Cardiac muscle cell (in vitro differentiated cells and primary cell): ENCODE measurements at regions not wholly inside any gene's neighbourhood (a gene's known extent, or its start where the extent isn't known, plus 50 kb on each side); places are given as distances from the start of the nearest gene placed in this dataset.
"Not testable (repeated sequence)": the region's sequence is repeated elsewhere in the genome, so short reads cannot be mapped to it uniquely, and the experiment has no call there.

Experiments
- DNase-seq, 2 donors: peaks; one replicate each; pipeline versions ENCODE4 v3.0.0 to v3.0.0-alpha.2; 2010 to 2017; ENCODE audit warnings: low read depth in 1 of 2, low spot score in 1 of 2
- H3K27ac ChIP-seq: fragments of 200-600 bp; sonication (generic); 2 replicates; pipeline ENCODE4 v1.5.1; 2016
- H3K27me3 ChIP-seq: fragments of 200-600 bp; sonication (generic); 2 replicates; pipeline ENCODE4 v1.6.0; 2016; ENCODE audit warnings: control low read depth
- H3K36me3 ChIP-seq: fragments of 200-600 bp; sonication (generic); 2 replicates; pipeline ENCODE4 v1.5.1; 2016; ENCODE audit warnings: control low read depth
- H3K4me1 ChIP-seq: fragments of 200-600 bp; sonication (generic); 2 replicates; pipeline ENCODE4 v1.8.1; 2017; ENCODE audit warnings: low read depth, mild to moderate bottlenecking, mixed run types
- H3K4me3 ChIP-seq: fragments of 200-600 bp; sonication (generic); 2 replicates; pipeline ENCODE4 v1.5.1; 2016; ENCODE audit warnings: mild to moderate bottlenecking
- H3K9me3 ChIP-seq: fragments of 200-600 bp; sonication (generic); 2 replicates; pipeline ENCODE4 v1.5.1; 2017; ENCODE audit warnings: low read depth, mild to moderate bottlenecking, control low read depth
- TF ChIP-seq, protein P1 (sequence below): IDR thresholded peaks from 2 replicates; pipeline ENCODE4 v1.5.1; 2012; ENCODE audit warnings: low read depth, mild to moderate bottlenecking, low read length

GRCh38 chr3:74137790-74138189 lies 476.7 kb downstream of the CNTN3 start:
- Histone ChIP-seq H3K4me3 (no peak overlapping the region), H3K9me3 (no peaks in the 10 kb centered on the region), H3K27me3 (no peaks in the 10 kb centered on the region), H3K4me1 (no peaks in the 10 kb centered on the region), H3K27ac (no peak overlapping the region), H3K36me3 (no peaks in the 10 kb centered on the region)
- DNase-seq = no peak
- TF ChIP-seq, protein P1, sequence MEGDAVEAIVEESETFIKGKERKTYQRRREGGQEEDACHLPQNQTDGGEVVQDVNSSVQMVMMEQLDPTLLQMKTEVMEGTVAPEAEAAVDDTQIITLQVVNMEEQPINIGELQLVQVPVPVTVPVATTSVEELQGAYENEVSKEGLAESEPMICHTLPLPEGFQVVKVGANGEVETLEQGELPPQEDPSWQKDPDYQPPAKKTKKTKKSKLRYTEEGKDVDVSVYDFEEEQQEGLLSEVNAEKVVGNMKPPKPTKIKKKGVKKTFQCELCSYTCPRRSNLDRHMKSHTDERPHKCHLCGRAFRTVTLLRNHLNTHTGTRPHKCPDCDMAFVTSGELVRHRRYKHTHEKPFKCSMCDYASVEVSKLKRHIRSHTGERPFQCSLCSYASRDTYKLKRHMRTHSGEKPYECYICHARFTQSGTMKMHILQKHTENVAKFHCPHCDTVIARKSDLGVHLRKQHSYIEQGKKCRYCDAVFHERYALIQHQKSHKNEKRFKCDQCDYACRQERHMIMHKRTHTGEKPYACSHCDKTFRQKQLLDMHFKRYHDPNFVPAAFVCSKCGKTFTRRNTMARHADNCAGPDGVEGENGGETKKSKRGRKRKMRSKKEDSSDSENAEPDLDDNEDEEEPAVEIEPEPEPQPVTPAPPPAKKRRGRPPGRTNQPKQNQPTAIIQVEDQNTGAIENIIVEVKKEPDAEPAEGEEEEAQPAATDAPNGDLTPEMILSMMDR = no peak

DNA sequence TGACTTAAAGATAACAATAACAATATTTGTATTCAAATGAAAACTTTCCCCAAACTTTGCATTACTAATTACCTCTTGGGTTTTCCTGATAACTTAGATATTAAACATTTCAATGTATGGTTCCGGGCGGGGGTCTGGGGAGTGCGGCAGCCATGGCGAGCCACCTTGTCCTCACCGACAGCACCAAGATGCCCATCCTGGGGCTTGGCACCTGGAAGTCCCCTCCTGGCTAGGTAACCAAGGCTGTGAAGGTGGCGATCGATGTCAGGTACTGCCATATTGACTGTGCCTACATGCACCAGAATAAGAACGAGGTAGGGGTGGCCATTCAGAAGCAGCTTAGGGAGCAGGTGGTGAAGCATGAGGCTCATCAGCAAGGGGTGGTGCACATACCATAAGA lies 478.7 kb downstream of the CNTN3 start:
- H3K36me3 ChIP-seq = no peaks in the 10 kb centered on the region
- H3K4me1 ChIP-seq = no peaks in the 10 kb centered on the region
- no peak for DNase-seq
- TF ChIP-seq, protein P1 = no peak
- no peak overlapping the region for H3K4me3 ChIP-seq
- no peaks in the 10 kb centered on the region for H3K27me3 ChIP-seq
- H3K27ac ChIP-seq = no peak overlapping the region
- no peaks in the 10 kb centered on the region for H3K9me3 ChIP-seq

DNA sequence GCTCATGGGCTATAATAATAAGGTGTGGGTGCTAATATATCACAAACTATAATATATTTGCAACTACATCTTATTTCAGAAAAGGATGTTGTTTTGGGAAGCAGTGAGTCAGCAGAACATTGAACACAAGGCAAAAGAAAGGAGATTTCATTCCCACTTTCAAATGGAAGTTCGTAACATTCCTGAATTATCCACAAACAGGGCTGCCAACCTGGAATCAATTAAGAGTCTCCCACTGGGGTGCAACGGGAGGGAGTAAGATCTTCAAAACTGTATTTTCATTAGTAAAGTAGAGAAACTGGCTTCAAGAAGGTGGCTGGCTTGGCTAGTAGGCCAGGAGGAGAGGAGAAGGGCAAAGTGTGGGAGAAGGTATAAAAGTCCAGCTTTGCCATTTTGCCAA lies 479.6 kb downstream of the CNTN3 start:
- no peaks in the 10 kb centered on the region for H3K9me3 ChIP-seq
- TF ChIP-seq, protein P1 = no peak
- no peak overlapping the region for H3K4me3 ChIP-seq
- H3K36me3 ChIP-seq = no peaks in the 10 kb centered on the region
- no peaks in the 10 kb centered on the region for H3K4me1 ChIP-seq
- H3K27me3 ChIP-seq = no peaks in the 10 kb centered on the region
- no peak for DNase-seq
- H3K27ac ChIP-seq = no peak overlapping the region

GRCh38 chr3:74131546-74132328 lies 482.7 kb downstream of the CNTN3 start:
- H3K4me1 ChIP-seq, H3K36me3 ChIP-seq, DNase-seq, H3K4me3 ChIP-seq, H3K9me3 ChIP-seq, H3K27ac ChIP-seq, H3K27me3 ChIP-seq: not testable (repeated sequence)

DNA sequence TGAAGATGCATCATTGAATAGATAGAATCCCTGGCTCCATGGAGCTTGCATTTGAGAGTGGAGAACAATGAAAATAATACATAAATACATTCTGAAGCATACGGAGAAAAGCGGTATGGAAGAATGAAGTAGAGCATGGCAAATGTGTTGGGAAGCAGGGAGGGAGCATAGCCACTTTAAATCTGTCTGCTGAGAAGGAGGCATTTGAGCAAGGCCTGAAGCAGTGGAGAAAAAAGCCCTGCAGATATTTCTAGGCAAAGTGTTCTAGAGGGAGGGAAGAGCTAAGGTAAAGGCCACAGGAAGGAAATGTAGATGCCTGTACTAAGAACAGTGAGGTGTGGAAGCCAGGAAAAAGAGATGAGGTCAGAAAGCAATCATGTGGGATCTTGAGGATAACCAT lies 484.8 kb downstream of the CNTN3 start:
- H3K27me3 ChIP-seq = no peaks in the 10 kb centered on the region
- no peak overlapping the region for H3K4me3 ChIP-seq
- no peak for DNase-seq
- H3K27ac ChIP-seq = no peak overlapping the region
- no peaks in the 10 kb centered on the region for H3K9me3 ChIP-seq
- no peaks in the 10 kb centered on the region for H3K4me1 ChIP-seq
- TF ChIP-seq, protein P1 = no peak
- no peaks in the 10 kb centered on the region for H3K36me3 ChIP-seq

- Histone ChIP-seq H3K27me3 (no peaks in the 10 kb centered on the region), H3K9me3 (no peaks in the 10 kb centered on the region), H3K4me3 (no peak overlapping the region), H3K36me3 (no peaks in the 10 kb centered on the region), H3K27ac (no peak overlapping the region), H3K4me1 (no peaks in the 10 kb centered on the region)
- TF ChIP-seq, protein P1 = no peak
- DNase-seq = no peak
These were observed 485.4 kb downstream of the CNTN3 start for GRCh38 chr3:74129056-74129455.
